CD4-positive, CD25-positive, alpha-beta regulatory T cell (primary cell): ENCODE measurements at regions not wholly inside any gene's neighbourhood (a gene's known extent, or its start where the extent isn't known, plus 50 kb on each side); places are given as distances from the start of the nearest gene placed in this dataset.

ENCODE experiments used
- ATAC-seq, 2 donors: fragments of 150-1000 bp; cut with Tn5 transposase; one replicate each; pipeline ENCODE4 v1.10.0; 2021; ENCODE audit warnings: low read depth in 2 of 2, moderate number of reproducible peaks in 2 of 2, moderate library complexity in 1 of 2
- DNase-seq, 3 donors: peaks; one replicate each; pipeline versions ENCODE4 v3.0.0 to v3.0.0-alpha.2; 2012 to 2022; ENCODE audit warnings: mixed read lengths in 1 of 3
- H3K27ac ChIP-seq: one replicate; pipeline ENCODE4 v1.7.0; 2013; ENCODE audit warnings: mild to moderate bottlenecking, low read length; ENCODE audit not compliant: insufficient read depth, poor library complexity, severe bottlenecking
- H3K27me3 ChIP-seq: one replicate; pipeline ENCODE4 v1.7.0; 2013; ENCODE audit warnings: low read length; ENCODE audit not compliant: control insufficient read depth, insufficient read depth
- H3K36me3 ChIP-seq: one replicate; pipeline ENCODE4 v1.7.0; 2013; ENCODE audit warnings: mild to moderate bottlenecking, low read length, moderate library complexity; ENCODE audit not compliant: control insufficient read depth, insufficient read depth
- H3K4me1 ChIP-seq: 2 replicates; pipeline ENCODE4 v1.7.0; 2013; ENCODE audit warnings: mild to moderate bottlenecking, low read length; ENCODE audit not compliant: insufficient read depth, control insufficient read depth, poor library complexity, severe bottlenecking
- H3K4me3 ChIP-seq: one replicate; pipeline ENCODE4 v1.7.0; 2013; ENCODE audit warnings: low read depth, mild to moderate bottlenecking, low read length, moderate library complexity
- H3K9me3 ChIP-seq, 2 experiments: 1 replicate in 1 of 2; 2 replicates in 1 of 2; pipeline ENCODE4 v1.7.0; 2013; ENCODE audit warnings: low read length in 2 of 2, mild to moderate bottlenecking in 1 of 2, moderate library complexity in 1 of 2; ENCODE audit not compliant: control insufficient read depth in 2 of 2
- H3K27ac Mint-ChIP-seq, 3 donors: one replicate each; pipeline ENCODE4 v1.8.0; 2020 to 2022; ENCODE audit warnings: mild to moderate bottlenecking in 3 of 3, mixed read lengths in 3 of 3, moderate library complexity in 2 of 3
- H3K27me3 Mint-ChIP-seq: one replicate; pipeline ENCODE4 v1.8.0; 2022; ENCODE audit warnings: mild to moderate bottlenecking, mixed read lengths
- H3K36me3 Mint-ChIP-seq: one replicate; pipeline ENCODE4 v1.8.0; 2020; ENCODE audit warnings: mixed read lengths
- H3K4me1 Mint-ChIP-seq, 4 donors: one replicate each; pipeline ENCODE4 v1.8.0; 2020 to 2022; ENCODE audit warnings: mixed read lengths in 4 of 4, mild to moderate bottlenecking in 1 of 4
- H3K4me3 Mint-ChIP-seq, 4 donors: one replicate each; pipeline ENCODE4 v1.8.0; 2020 to 2022; ENCODE audit warnings: mild to moderate bottlenecking in 4 of 4, mixed read lengths in 4 of 4, moderate library complexity in 3 of 4
- H3K9me3 Mint-ChIP-seq, 7 donors: one replicate each; pipeline ENCODE4 v1.8.0; 2020 to 2022; ENCODE audit warnings: mixed read lengths in 7 of 7, mild to moderate bottlenecking in 3 of 7, moderate library complexity in 2 of 7

- Histone ChIP-seq H3K9me3 (peaks cover 0 to 5% of the 10 kb centered on the region in 2 experiments), H3K4me1 (no peaks in the 10 kb centered on the region), H3K27me3 (no peaks in the 10 kb centered on the region), H3K36me3 (no peaks in the 10 kb centered on the region), H3K4me3 (no peak overlapping the region), H3K27ac (no peak overlapping the region)
- ATAC-seq: no peak
- H3K27me3 Mint-ChIP-seq: no peaks in the 10 kb centered on the region
- no peaks in the 10 kb centered on the region for H3K36me3 Mint-ChIP-seq
- no peaks in the 10 kb centered on the region for H3K4me1 Mint-ChIP-seq
- H3K4me3 Mint-ChIP-seq: no peak overlapping the region
- peaks cover 3 to 19% (median 8%) of the 10 kb centered on the region in 7 donors for H3K9me3 Mint-ChIP-seq
- no peak overlapping the region for H3K27ac Mint-ChIP-seq
- DNase-seq: no peak
These were observed 426.9 kb upstream of the EPHA5 start for GRCh38 chr4:66097218-66097617.

DNA sequence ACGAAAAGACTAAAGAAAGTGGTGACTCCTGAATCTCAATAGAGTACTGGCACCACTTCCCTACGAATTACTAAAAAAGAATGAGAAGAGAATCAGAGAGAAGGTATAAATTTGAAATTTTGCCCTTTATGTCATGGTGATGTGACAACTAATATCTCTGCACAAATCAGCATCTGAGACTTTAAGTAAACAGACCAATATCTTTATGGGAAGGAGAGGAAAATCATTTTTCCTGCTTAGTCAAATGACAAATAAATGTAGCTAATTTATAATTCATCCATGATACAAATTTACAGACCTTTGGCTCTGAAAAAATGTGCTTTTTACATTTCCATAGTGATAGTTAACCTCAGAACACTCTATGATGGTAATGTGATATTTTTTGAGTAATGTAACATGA lies 424.8 kb upstream of the EPHA5 start:
- Histone ChIP-seq H3K27ac (no peak overlapping the region), H3K9me3 (peaks cover 3 to 5% of the 10 kb centered on the region in 2 experiments), H3K4me1 (no peaks in the 10 kb centered on the region), H3K27me3 (no peaks in the 10 kb centered on the region), H3K36me3 (no peaks in the 10 kb centered on the region), H3K4me3 (no peak overlapping the region)
- Mint-ChIP-seq H3K4me3 (no peak overlapping the region), H3K4me1 (no peaks in the 10 kb centered on the region), H3K27me3 (no peaks in the 10 kb centered on the region), H3K27ac (no peak overlapping the region), H3K36me3 (no peaks in the 10 kb centered on the region), H3K9me3 (peaks cover 0 to 24% (median 12%) of the 10 kb centered on the region in 7 donors)
- DNase-seq (no peak), ATAC-seq (no peak)

- Mint-ChIP-seq H3K9me3 (peaks cover 0 to 24% (median 12%) of the 10 kb centered on the region in 7 donors), H3K4me3 (no peak overlapping the region)
These were observed 423.8 kb upstream of the EPHA5 start for GRCh38 chr4:66094070-66094469.

GRCh38 chr4:66091786-66092185 lies 421.5 kb upstream of the EPHA5 start:
- H3K4me1 Mint-ChIP-seq: no peaks in the 10 kb centered on the region
- peaks cover 4 to 24% (median 8%) of the 10 kb centered on the region in 7 donors for H3K9me3 Mint-ChIP-seq
- H3K36me3 ChIP-seq: no peaks in the 10 kb centered on the region
- peaks cover 0 to 6% of the 10 kb centered on the region in 2 experiments for H3K9me3 ChIP-seq
- ATAC-seq (no peak), DNase-seq (no peak)
- H3K27ac ChIP-seq: no peak overlapping the region
- no peak overlapping the region for H3K27ac Mint-ChIP-seq
- no peak overlapping the region for H3K4me3 Mint-ChIP-seq
- H3K36me3 Mint-ChIP-seq: no peaks in the 10 kb centered on the region
- H3K27me3 ChIP-seq: no peaks in the 10 kb centered on the region
- H3K27me3 Mint-ChIP-seq: no peaks in the 10 kb centered on the region
- H3K4me1 ChIP-seq: no peaks in the 10 kb centered on the region
- no peak overlapping the region for H3K4me3 ChIP-seq

More at GRCh38 chr4:66094070-66094469, 423.8 kb upstream of the EPHA5 start:
- Mint-ChIP-seq H3K27ac (no peak overlapping the region), H3K27me3 (no peaks in the 10 kb centered on the region), H3K36me3 (no peaks in the 10 kb centered on the region), H3K4me1 (no peaks in the 10 kb centered on the region)
- Histone ChIP-seq H3K4me1 (no peaks in the 10 kb centered on the region), H3K4me3 (no peak overlapping the region), H3K27me3 (no peaks in the 10 kb centered on the region), H3K9me3 (peaks cover 3 to 6% of the 10 kb centered on the region in 2 experiments), H3K27ac (no peak overlapping the region), H3K36me3 (no peaks in the 10 kb centered on the region)
- ATAC-seq (no peak), DNase-seq (no peak)

DNA sequence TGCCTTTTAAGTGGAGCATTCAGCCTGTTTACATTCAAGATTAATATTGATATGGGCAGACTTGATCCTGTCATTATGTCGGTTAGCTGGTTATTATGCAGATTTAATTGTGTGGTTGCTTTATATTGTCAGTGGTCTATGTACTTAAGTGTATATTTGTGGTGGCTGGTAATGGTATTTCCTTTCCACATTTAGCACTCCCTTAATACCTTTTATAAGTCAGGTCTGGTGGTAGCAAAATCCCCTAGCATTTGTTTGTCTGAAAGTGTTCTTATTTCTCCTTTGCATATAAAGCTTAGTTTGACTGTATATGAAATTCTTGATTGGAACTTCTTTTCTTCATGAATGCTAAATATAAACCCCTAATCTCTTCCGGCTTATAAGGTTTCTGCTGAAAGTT lies 403.7 kb upstream of the EPHA5 start:
- Histone ChIP-seq H3K36me3 (no peaks in the 10 kb centered on the region), H3K27me3 (no peaks in the 10 kb centered on the region), H3K9me3 (no peaks in the 10 kb centered on the region), H3K4me1 (no peaks in the 10 kb centered on the region), H3K4me3 (no peak overlapping the region), H3K27ac (no peak overlapping the region)
- no peaks in the 10 kb centered on the region for H3K4me1 Mint-ChIP-seq
- no peaks in the 10 kb centered on the region for H3K36me3 Mint-ChIP-seq
- no peaks in the 10 kb centered on the region for H3K27me3 Mint-ChIP-seq
- DNase-seq (no peak), ATAC-seq (no peak)
- H3K4me3 Mint-ChIP-seq: no peak overlapping the region
- H3K9me3 Mint-ChIP-seq: peaks cover 0 to 25% (median 6%) of the 10 kb centered on the region in 7 donors
- H3K27ac Mint-ChIP-seq: no peak overlapping the region

GRCh38 chr4:66071911-66072310 lies 401.6 kb upstream of the EPHA5 start:
- no peak overlapping the region for H3K4me3 ChIP-seq
- H3K27me3 ChIP-seq: no peaks in the 10 kb centered on the region
- no peaks in the 10 kb centered on the region for H3K9me3 ChIP-seq
- ATAC-seq (no peak), DNase-seq (no peak)
- H3K27me3 Mint-ChIP-seq: no peaks in the 10 kb centered on the region
- H3K4me3 Mint-ChIP-seq: no peak overlapping the region
- H3K4me1 Mint-ChIP-seq: no peaks in the 10 kb centered on the region
- H3K36me3 Mint-ChIP-seq: no peaks in the 10 kb centered on the region
- no peaks in the 10 kb centered on the region for H3K36me3 ChIP-seq
- no peak overlapping the region for H3K27ac Mint-ChIP-seq
- no peak overlapping the region for H3K27ac ChIP-seq
- no peaks in the 10 kb centered on the region for H3K4me1 ChIP-seq
- H3K9me3 Mint-ChIP-seq: peaks cover 0 to 21% (median 6%) of the 10 kb centered on the region in 7 donors

DNA sequence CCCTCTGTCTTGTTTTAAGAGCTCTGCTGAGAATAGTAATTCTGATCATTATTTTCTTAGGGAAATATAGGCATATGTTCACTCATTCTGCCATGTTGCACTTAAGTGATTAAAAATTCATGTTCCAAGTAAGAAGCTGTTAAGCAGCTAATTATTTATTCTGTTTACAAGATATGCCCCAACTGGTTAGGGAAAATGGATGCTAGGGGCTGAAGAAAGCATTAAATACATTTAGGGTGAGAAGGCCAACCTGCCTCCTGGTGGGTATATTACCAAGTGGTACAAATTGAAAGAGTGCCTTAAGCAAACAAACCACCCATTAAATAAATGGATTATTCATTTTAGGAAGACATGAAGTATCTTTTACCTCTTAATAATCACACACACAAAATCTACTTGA lies 392.6 kb upstream of the EPHA5 start:
- no peaks in the 10 kb centered on the region for H3K36me3 ChIP-seq
- no peaks in the 10 kb centered on the region for H3K27me3 ChIP-seq
- no peaks in the 10 kb centered on the region for H3K36me3 Mint-ChIP-seq
- ATAC-seq: no peak
- no peak overlapping the region for H3K4me3 ChIP-seq
- no peak overlapping the region for H3K27ac ChIP-seq
- H3K9me3 Mint-ChIP-seq: peaks cover 0 to 12% (median 1%) of the 10 kb centered on the region in 7 donors
- H3K27me3 Mint-ChIP-seq: no peaks in the 10 kb centered on the region
- H3K27ac Mint-ChIP-seq: no peak overlapping the region
- no peaks in the 10 kb centered on the region for H3K9me3 ChIP-seq
- no peak for DNase-seq
- H3K4me1 ChIP-seq: no peaks in the 10 kb centered on the region
- H3K4me1 Mint-ChIP-seq: no peaks in the 10 kb centered on the region
- H3K4me3 Mint-ChIP-seq: no peak overlapping the region

- H3K4me1 ChIP-seq: no peaks in the 10 kb centered on the region
- no peaks in the 10 kb centered on the region for H3K27me3 Mint-ChIP-seq
These were observed 391.8 kb upstream of the EPHA5 start for GRCh38 chr4:66062044-66062443.

More at GRCh38 chr4:66062044-66062443, 391.8 kb upstream of the EPHA5 start:
- H3K4me3 Mint-ChIP-seq: no peak overlapping the region
- H3K36me3 Mint-ChIP-seq: no peaks in the 10 kb centered on the region
- Histone ChIP-seq H3K27me3 (no peaks in the 10 kb centered on the region), H3K27ac (no peak overlapping the region), H3K36me3 (no peaks in the 10 kb centered on the region), H3K9me3 (peaks cover 0 to under 1% of the 10 kb centered on the region in 2 experiments), H3K4me3 (no peak overlapping the region)
- DNase-seq (no peak), ATAC-seq (no peak)
- no peak overlapping the region for H3K27ac Mint-ChIP-seq
- H3K4me1 Mint-ChIP-seq: no peaks in the 10 kb centered on the region
- peaks cover 0 to 18% (median 6%) of the 10 kb centered on the region in 7 donors for H3K9me3 Mint-ChIP-seq
